ENCODE measurements at regions not wholly inside any gene's neighbourhood (a gene's known extent, or its start where the extent isn't known, plus 50 kb on each side); places are given as distances from the start of the nearest gene placed in this dataset.

DNA sequence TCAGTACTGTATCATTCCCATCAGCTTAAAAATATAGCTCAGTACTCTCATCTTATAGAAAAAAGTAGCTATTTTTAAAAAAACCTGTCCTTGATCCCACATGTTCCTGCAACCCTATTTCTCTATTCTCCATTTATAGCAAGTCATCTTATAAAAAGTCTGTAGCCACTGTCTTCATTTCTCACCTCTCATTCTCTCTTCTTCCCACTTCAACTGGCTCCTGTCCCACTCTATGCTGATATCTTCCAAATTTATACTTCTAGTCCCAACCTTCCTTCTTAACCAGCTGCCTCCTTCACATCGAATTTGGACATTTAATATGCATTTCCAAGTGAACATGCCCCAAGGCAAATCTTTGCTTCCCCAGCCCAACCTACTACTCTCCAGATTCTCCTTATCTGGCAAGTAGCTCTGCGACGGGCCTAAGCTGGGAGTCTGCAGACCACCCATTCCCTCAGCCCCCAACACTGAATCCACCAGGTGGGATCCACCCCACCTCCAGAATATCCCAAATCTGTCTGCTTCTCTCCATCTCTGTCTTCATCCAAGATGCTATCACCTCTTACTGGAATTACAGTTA lies 52.0 kb upstream of the TANC2 start:
- no peak for DNase-seq (ENCODE audit: low read depth in 2 of 2)

DNA sequence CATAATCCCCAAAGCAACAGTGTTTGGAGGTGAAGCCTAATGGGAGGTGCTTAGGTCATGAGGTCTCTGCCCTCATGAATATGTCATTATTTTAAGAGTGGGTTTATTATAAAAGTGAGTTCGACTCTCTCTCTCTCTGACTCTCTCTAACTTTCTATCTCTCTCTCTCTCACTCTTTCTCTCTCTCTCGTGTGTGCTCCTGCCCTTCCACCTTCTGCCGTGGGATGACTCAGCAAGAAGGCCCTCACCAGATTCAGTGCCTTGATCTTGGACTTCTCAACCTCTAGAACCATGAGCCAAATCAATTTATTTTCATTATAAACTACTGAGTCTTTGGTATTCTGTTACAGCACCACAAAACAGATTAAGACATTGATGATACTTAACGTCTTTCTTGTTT lies 53.7 kb upstream of the TANC2 start:
- no peak for DNase-seq (ENCODE audit: low read depth in 2 of 2)

DNA sequence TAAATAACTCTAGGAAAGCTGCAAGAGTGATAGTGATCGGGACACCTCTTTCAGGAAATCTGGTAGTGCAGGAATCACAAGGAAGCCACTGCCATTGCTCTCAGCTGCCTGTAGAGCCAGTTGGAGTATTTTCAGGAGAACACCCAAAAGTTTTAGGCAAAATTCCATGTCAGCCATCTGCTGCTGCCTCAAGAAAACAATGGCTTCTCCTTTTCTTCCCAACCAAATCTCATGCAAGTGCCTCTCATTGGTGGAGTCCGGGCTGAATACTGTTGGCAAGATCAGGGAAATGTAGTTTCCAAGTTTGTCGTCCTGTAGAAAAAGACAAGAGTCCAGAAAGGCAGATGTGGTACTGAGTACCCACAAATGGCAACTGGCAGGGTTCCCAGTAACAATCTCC lies 54.9 kb upstream of the TANC2 start:
- no peak for DNase-seq (ENCODE audit: low read depth in 2 of 2)

DNA sequence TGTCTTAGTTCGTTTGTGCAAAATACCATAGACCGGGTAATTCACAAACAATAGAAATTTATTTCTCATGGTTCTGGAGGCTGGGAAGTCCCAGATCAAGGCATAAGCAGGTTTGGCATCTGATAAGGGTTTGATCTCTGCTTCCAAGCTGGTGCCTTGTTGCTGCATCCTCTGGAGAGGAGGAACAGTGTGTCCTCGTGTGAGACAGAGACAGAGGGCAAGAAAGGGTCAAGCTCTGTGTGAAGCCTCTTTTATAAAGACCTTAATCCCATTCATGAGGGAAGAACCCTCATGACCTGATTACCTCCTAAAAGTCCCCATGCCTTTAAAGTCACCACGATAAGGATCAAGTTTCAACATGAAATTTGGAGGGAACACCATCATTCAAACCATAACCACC lies 55.8 kb upstream of the TANC2 start:
- DNase-seq (ENCODE audit: low read depth in 2 of 2): no peak

DNA sequence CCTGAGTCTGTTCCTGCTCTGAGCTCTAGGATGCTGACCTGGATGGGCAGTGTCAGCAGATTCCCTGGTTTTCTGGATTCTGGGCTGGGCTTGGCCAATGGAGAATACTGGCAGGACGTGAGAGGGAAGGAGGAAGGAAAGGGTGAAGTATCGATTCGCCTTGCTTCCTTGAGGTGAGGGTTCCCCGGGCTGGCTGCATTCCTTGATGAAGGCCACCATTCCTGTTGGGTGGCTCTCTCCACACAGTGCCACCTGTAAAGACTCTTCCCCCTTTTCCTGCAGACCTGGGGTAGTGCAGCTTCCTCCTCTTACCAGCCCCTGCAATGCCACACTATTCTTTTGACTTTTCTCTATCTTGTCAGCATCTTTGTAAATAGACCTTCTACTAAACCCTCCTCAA lies 58.1 kb upstream of the TANC2 start:
- DNase-seq (ENCODE audit: low read depth in 2 of 2): no peak

DNA sequence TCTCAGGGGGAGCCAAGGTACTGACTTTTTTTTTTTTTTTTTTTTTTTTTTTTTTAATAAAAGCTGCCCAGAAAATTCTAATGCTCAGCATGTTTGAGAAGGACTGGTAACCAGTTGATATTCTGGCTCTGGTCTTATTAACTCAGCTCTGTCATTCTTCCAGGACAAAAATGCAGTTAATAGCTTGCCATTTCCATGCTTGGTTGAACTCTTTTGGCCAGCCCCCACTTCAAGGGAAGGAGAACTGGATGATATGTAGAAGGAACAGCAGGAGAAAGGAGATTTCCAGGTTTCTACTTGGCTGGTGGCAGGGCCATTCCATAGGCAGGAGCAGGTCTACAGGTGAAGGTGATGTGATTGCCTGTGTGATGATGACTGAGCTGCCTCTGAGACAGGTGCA lies 59.2 kb upstream of the TANC2 start:
- DNase-seq (ENCODE audit: low read depth in 2 of 2): no peak

DNA sequence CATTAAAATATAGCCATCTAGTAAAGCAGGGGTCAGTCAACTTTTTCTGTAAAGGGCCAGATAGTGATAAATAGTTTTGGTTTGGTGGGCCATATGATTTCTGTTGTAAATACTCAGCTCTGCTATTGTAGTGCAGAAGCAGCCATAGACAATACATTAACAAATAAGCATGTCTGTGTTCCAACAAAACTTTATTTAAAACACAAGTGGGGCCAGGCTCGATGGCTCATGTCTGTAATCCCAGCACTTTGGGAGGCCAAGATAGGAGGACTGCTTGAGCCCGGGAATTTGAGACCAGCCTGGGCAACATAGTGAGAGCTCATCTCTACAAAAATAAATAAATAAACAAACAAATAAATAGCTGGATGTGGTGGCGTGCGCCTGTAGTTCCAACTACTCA lies 60.8 kb upstream of the TANC2 start:
- DNase-seq (ENCODE audit: low read depth in 2 of 2): no peak

DNA sequence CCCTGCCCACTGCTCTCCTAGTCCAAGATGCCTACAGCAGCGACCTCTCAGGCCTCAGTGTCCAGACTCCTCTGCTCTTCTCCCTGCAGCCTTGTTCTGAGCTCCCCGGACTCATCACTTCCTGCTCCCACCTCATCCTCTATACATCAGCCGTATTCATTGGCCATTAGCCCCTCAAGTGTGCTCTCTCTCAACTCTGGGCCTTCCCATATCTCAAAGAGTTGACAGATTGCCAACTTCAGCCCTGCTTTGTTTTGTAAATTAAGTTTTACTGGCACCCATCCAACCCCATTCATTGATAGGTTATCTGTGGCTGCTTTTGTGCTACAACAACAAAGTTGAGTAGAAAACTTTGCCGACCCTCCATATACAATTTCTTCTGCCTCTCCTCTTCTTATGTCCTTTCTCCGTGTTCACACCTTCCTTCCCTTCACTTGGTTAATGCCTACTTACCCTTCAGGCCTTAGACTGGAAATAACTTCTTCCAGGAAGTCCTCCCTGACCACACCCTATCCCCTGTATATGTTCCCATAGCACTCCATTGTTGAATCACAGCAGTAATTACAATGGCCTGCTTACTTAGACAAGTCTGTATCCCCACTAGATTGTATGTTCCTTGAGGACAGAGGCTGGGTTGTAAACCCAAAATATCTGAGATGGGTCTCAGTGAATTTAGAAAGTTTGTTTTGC lies 63.4 kb upstream of the TANC2 start:
- no peak for DNase-seq (ENCODE audit: low read depth in 2 of 2)

DNA sequence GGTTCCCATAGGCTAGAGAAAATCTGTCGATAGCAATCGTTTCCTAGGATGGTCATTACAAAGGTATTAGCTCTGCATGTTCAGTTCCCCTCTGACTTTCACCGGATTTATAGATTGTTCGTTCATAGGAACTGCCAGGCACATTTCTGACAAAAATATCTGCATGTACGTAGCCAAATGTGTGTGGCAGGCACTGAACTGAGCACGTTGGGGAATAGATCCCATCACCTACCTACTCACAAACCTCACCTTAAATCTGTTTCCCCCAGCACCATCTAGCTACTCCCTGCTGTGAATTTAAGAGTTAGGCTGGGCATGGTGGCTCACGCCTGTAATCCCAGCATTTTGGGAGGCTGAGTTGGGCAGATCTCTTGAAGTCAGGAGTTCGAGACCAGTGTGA lies 64.5 kb upstream of the TANC2 start:
- DNase-seq (ENCODE audit: low read depth in 2 of 2): no peak

DNA sequence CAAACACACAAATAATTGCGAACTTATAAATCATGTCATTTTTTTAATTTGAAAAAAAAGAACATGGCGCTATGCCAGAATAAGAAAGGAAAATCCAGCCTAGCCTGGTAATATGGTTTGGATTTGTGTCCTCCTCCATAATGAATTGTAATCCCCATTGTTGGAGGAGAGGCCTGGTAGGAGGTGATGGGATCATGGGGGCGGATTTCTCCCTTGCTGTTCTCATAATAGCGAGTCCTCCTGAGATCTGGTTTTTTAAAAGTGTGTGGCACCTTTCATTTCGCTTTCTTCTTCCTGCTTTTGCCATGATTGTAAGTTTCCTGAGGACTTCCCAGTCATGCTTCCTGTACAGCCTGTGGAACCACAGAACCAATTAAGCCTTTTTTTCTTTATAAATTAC lies 65.9 kb upstream of the TANC2 start:
- DNase-seq (ENCODE audit: low read depth in 2 of 2): no peak

DNA sequence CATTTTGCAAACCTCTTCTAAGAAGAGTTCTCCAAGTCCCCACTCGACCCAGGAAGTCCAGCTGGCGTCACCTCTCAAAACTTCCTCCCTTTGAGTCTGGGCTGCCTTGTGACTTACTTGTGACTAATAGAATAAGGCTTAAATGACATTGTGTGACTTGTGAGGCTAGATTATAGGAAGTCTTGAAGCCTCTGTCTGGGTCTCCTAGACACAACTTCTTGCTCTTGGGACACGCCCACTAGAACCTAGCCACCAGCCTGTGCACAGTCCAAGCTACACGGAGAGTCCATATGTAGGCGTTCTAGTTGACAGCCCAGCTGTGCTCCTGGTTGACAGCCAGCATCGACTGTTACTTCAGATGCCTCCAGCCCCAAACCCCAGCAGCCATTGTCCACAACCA lies 66.7 kb upstream of the TANC2 start:
- no peak for DNase-seq (ENCODE audit: low read depth in 2 of 2)

DNA sequence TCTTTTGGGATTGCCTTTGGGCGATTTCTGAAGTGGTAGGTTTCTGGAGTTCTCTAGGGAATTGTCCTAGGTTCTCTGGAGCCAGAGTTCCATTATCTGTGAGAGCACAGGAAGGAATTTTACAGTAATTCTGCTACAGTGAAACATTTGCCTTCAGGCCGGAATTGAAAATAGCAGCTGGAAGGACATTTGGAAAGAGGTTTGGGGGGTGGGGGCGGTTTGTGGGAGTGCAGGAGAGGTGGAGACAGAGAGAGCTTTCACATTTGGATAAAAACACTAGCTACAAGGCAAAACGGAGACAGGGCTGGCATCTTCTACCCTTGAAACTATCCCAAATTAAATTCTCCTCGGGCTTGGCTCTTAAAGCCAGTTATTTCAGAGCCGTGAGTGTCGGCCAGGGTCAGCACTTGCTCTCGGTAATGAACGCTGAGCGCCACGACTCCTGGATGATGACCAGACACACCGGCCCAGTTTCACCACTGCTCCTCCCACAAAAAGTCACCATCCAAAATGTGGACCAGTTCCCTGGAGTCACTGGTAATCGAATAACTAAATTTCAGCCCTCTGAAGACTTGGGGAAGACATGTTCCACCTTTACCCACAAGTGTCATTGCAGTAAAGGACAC lies 67.7 kb upstream of the TANC2 start:
- no peak for DNase-seq (ENCODE audit: low read depth in 2 of 2)

DNA sequence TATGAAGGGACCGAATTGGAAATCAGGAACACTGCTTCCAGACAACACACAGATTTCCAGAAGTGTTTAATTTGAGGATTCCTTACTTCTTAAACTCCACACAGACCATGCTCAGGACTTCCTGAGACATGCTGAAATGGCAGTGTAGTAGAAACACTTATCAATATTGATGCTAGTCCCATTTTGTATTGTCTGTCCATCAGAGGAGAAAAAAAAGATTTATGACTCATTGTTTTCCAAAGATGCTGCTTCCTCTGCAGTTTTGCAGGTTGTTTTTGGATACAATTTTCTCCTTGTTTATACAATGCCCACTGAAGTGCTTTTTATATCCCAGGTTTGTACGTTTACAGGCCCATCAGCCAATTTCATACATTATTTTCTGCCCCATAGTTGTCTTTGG lies 68.3 kb upstream of the TANC2 start:
- DNase-seq (ENCODE audit: low read depth in 2 of 2): no peak

DNA sequence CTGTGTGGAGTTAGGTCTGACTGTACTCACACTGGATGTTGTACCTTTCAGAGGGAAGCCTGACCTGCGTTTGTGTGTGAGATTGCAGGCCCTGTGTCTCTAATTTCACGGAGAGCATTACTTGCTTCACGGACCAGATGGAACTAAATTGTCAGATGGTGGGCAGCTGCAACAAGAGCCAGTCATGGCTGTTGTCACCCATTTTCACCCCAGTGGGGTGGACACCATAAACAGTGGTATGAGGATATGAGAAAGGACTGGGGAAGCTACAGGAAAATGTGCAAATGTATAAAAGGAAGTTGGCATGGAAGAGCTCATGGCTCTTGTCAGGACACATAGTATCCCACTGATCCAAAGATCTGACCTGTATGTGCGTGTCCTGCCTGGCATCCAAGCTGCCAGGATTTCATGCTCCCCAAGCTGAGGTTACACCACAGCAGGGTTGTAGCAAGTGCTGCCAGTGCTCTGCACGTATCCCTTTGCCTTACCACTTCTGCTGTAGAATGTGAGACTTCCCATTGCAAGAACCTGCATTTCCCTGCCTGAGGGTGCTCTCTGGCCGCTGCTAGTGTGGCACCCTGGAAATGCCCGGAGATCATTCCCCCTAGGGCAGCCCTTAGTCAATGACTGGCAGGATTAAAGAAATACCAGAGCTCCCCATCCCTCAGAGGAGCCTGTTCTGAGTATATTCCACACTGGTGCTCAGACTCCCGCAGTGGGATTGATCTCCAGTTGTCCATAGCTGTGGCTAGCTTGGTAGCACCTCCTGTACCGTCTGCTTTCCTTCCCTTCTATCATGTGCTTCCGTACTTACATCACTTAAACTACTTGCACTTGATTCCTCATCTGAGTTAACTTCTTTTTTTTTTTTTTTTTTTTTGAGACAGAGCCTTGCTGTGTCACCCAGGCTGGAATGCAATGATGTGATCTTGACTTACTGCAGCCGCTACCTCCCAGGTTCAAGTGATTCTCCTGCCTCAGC lies 70.4 kb upstream of the TANC2 start:
- no peak for DNase-seq (ENCODE audit: low read depth in 2 of 2)

DNA sequence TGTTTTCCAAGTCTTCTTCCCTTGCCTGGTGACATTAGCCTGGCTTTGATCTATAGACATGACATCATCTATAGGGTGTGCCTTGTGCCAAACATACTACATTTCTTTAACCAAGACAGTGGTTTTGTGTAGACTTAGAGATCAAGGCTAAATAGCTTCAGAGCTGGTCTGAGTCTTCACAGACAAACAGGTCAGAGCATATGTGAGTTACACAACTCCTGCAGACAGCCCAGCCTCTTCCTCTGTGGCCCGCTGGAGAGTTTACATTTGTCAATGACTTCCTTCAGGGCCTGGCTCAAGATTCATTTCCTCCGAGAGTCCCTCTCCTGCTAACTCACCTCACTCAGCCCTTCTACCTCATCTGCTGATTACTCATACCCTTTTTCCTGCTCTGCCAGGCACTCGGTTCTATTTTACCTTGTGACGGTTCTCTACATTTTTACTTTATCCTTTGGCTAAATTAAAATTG lies 73.1 kb upstream of the TANC2 start:
- DNase-seq (ENCODE audit: low read depth in 2 of 2): peak; percentile 3

DNA sequence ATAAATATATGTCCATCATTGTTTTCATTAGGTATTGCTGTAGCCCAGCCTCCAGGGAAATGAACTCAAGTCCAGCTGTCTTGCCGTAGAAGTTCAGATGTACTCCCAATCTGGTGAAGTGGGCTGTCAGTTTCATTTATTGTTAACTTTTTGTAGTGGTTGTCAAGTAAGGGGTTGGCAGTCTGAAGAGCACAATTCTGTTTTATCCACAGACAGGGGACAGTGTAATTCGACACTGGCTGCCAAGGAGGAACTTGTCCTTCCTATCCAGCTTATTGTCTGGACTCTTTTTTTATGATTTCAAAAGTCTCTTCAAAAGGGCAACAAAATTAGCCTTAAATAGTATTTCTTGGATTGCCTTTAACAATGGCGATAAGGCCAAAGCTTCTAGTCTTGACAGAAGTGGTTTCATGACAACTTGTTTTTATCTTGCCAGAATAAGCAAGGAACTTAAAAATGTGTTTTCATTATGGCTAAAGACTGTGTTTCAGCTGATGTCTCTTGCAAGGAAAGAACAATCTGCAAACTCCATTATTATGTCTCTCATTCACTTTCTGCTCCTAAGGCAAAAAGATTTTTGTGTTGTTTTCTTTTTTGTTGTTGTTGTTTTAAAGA lies 73.9 kb upstream of the TANC2 start:
- DNase-seq (ENCODE audit: low read depth in 2 of 2): no peak

DNA sequence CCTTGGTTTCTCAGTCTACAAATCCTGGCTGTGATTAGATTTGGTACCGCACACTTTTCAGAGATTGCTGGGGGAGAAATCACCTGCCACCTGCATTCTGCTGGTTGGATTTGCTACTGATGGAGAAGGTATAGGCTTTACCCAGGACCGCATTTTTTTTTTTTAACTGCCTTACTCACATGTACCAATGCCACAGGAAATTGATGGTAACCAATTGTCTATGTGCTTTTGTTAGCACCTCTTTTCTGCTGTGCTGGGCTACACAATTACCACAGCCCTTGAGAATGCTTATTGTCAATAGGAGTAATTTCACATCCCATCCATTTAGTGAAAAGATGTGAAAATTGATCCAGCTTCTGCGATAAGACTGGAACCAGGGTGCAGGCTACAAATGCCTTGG lies 74.4 kb upstream of the TANC2 start:
- DNase-seq (ENCODE audit: low read depth in 2 of 2): no peak

DNA sequence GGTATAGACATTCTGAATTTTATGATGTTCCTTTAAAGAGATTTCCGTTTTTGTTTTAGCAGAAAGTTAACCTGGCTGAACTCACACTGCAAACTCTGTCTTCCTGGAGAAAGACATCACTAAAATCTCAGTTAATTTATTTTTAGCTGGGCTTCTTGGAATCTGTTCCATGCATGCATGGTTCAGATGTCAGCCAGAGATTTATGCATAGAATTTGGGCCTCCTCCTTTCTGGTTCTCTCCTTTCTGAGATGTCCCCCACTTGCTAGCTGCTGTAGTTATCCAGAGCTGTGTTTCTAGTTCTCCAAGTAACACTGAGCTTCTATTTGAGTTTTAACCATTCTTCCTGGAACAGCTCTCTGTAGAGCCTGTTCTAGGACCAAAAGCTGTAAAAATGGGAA lies 77.3 kb upstream of the TANC2 start:
- no peak for DNase-seq (ENCODE audit: low read depth in 2 of 2)

DNA sequence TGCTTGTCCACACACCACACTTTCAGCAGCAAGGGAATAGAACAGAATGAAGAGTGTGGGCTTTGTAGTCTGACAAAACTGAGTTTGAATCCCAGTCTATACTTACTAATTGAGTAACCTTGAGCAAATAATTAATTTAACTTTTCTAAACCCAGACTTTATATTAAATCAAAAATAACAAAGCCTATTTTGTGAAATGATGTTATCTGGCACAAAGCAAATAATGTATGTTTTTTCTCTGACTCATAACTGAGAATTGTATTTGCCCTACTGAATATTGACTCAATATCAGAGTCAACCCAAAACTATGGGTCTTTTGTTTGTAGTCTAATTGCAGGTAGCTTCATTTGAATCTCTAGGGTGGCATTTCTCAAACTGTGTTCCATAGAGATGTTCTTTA lies 77.9 kb upstream of the TANC2 start:
- no peak for DNase-seq (ENCODE audit: low read depth in 2 of 2)

DNA sequence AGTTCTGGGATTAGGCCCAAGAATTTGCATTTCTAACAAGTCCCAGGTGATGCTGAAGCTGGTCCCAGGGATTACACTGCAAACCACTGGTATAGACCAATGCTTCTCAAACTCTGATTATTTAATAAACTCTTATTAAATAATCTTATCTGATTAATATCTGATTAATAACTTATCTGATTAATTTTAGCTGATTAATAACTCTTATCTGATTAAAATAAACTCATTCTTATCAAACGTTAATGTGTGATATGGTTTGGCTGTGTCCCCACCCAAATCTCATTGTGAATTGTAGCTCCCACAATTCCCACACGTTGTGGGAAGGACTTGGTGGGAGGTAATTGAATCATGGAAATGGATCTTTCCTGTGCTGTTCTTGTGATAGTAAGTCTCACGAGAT lies 78.6 kb upstream of the TANC2 start:
- no peak for DNase-seq (ENCODE audit: low read depth in 2 of 2)

DNA sequence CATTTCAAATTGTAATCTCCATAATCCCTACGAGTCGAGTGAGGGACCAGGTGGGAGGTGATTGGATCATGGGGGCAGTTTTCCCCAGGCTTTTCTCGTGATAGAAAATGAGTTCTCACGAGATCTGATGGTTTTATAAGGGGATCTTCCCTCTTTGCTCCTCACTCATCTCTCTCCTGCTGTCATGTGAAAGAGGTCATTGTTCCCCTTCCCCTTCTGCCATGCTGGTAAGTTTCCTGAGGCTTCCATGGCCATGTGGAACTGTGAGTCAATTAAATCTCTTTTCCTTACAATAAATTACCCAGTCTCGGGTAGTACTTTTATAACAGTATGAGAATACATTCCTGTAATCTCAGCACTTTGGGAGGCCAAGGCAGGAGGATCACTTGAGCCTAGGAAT lies 76.7 kb upstream of the MARCHF10 start:
- DNase-seq (ENCODE audit: low read depth in 2 of 2): no peak

DNA sequence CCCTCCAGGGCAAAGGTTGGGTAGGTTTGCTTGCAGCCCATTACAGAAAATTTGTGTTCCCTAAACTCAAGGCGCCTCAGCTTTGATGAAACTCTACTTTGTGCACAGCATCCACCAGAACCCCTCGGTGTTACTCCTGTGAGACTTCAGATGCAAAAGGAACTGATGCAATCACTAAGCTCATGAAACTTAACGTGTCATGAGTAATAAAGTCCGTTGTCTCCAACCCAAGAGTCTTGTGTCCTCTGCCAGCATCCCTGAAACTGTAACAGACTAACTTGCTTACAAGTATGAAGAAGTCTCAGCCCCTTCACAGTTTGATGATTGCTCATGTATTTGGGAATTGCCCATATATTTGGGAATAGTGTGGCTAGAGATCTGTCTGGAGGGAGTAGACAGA lies 74.8 kb upstream of the MARCHF10 start:
- no peak for DNase-seq (ENCODE audit: low read depth in 2 of 2)

Measured in stimulated activated CD8-positive, alpha-beta memory T cell treated with anti-CD3 and anti-CD28 coated beads, Interleukin-7, amount 100 ng/mL, for 4 hours (primary cell).